Omental fat pad (tissue), 3 donors: ENCODE measurements at regions not wholly inside any gene's neighbourhood (a gene's known extent, or its start where the extent isn't known, plus 50 kb on each side); places are given as distances from the start of the nearest gene placed in this dataset.

Source experiments
- ATAC-seq: fragments of 150-250 bp; one replicate; pipeline ENCODE4 v1.9.1; 2016; ENCODE audit warnings: mild to moderate bottlenecking, moderate library complexity; ENCODE audit not compliant: low FRiP score
- DNase-seq: peaks from one replicate; pipeline ENCODE4 v3.0.0-alpha.2; 2019; ENCODE audit warnings: low spot score
- TF ChIP-seq, protein P1 (sequence below), 3 donors: fragments of 450-650 bp; IDR thresholded peaks; one replicate each; pipeline ENCODE4 v1.5.1; 2016 to 2017; ENCODE audit warnings: antibody characterized with exemption in 3 of 3, mild to moderate bottlenecking in 3 of 3, moderate library complexity in 2 of 3

DNA sequence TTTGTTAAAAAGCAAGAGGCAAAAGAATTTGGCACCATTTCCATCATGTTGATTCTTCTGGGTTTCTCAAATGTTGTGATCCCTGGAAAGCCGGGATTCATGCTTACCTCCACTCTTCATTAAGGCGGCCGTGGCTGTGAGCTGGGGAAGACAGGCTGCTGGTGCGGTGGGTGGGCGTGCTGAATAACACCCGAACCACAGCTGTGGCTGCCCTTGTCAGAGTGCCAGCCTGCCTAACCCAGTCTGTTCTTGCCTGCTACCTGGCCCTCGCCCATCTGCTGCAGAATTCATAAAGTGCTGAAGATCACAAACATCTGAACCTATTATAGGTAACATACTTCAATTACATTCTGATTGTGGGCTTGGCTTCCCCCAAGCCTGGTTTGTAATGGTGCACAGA lies 95.8 kb upstream of the RCN1 start:
- TF ChIP-seq, protein P1, sequence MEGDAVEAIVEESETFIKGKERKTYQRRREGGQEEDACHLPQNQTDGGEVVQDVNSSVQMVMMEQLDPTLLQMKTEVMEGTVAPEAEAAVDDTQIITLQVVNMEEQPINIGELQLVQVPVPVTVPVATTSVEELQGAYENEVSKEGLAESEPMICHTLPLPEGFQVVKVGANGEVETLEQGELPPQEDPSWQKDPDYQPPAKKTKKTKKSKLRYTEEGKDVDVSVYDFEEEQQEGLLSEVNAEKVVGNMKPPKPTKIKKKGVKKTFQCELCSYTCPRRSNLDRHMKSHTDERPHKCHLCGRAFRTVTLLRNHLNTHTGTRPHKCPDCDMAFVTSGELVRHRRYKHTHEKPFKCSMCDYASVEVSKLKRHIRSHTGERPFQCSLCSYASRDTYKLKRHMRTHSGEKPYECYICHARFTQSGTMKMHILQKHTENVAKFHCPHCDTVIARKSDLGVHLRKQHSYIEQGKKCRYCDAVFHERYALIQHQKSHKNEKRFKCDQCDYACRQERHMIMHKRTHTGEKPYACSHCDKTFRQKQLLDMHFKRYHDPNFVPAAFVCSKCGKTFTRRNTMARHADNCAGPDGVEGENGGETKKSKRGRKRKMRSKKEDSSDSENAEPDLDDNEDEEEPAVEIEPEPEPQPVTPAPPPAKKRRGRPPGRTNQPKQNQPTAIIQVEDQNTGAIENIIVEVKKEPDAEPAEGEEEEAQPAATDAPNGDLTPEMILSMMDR (IDR thresholded peaks at IDR 0.05), result no peak
- ATAC-seq (no peak), DNase-seq (no peak)

DNA sequence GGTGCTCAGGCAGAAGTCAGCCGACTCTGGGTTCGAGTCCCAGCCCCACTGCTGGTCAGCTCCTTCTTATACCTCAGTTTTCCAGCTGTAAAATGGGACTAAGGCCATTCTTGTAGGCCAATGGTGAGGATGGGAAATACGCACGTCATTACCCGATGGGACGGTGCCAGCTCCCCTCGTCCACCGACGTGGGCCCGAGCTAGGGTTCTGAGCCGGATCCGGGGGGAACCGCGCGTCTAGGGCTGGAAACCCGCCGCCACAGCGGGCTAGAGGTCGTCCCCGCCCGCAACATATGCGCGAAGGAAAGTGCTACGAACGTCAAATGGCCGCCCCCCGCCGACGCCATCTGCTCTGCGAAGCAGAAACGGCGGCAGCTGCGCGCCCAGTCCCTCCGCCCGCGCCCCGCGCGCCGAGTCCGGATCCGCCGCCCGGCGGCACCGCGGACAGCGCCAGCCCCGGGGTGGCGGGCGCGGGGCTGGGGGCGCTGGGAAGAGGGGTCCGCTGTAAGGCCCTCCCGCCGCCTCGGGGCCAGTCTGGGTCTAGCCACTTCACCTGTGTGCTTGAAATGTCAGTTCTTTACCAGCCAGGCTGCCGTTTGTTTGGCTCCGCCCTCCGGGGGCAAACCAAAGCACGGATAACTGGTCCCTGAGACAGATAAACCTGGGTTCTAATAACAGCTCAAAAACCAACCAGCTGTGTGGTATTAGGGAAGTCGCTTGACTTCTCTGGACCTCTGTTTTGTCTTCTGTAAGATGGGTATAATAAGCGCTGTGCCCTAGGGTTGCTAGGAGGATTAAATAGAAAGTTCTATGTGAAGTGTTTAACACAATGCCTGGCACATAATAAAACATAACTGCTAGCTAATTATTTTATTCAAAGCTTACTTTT lies 103.5 kb upstream of the RCN1 start:
- DNase-seq (no peak), ATAC-seq (no peak)
- TF ChIP-seq, protein P1 (IDR thresholded peaks at IDR 0.05), result no peak

DNA sequence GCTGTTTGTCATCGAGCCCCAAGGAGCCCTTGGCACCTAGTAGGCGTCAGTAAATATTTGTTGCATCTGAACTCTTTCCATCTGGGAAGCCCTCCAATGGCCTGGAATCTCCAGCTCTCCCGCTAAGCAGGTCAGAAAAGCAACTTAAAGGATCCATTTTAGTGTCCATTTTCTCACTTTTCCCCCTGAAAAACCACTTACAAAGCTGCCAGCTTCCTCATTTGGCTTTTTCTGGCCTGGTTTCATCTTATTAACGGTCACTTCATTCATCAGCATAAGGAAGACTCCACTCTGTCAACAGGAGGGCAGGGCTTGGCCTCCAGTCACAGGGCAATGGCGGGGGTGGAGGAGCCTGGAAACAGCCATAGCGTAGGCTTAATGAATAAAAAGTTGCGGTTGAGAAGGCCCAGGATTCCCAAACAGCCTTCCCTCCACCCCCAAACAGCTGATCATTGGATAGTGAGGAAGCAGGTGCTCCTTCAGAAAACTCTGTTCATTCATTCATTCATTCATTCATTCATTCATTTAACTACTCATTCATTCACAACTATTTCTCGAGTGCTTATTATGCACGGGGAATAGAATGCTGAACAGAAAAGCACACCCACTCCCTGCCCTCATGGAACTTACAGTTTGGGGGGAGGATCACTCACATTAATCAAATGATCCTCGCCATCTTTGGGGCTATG lies 104.5 kb upstream of the RCN1 start:
- DNase-seq (no peak), ATAC-seq (no peak)
- TF ChIP-seq, protein P1 (IDR thresholded peaks at IDR 0.05), result no peak

GRCh38 chr11:31981457-31981856 lies 109.4 kb upstream of the RCN1 start:
- DNase-seq (no peak), ATAC-seq (no peak)
- TF ChIP-seq, protein P1 (IDR thresholded peaks at IDR 0.05), result no peak

GRCh38 chr11:31977343-31977742 lies 113.5 kb upstream of the RCN1 start:
- ATAC-seq (no peak), DNase-seq (no peak)
- TF ChIP-seq, protein P1 (IDR thresholded peaks at IDR 0.05), result no peak

DNA sequence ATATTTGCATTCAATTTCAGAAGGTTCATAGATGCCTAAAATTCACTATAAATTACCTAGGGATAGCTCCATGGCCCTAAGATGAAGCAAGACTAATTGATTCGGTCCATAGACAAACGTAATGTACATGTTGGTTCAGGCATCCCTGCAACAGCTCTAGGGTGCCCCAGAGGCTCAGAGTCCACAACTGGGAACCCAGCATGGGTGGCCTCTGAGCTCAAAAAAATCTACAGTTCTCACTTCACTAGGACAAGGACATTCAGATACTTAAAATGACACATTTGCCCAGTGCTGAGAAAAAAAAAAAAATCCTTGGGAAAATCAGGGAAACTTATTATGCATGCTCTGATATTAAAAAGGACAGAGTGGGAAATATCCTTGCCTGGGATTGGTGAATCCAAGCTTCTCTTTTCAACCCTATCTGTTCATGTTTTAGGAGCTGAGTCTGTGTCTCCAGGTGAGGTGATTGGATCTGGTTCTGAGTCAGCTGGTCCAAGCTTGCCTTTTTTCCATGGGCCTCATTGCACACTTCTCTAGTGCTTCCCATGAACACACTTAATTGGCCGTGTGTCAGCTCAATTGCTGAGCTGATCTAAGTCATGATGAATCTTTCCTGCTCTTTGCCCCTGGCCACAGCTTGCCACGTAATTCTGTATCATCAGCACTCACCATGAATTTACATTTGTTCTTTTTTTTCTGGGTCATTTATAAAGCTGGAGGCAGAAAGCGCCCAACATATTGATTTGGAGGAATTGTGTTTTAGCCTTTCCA lies 116.3 kb upstream of the RCN1 start:
- ATAC-seq (no peak), DNase-seq (no peak)
- TF ChIP-seq, protein P1 (IDR thresholded peaks at IDR 0.05), result no peak
